ENCODE measurements at regions not wholly inside any gene's neighbourhood (a gene's known extent, or its start where the extent isn't known, plus 50 kb on each side); places are given as distances from the start of the nearest gene placed in this dataset.
"Not testable (repeated sequence)": the region's sequence is repeated elsewhere in the genome, so short reads cannot be mapped to it uniquely, and the experiment has no call there.

DNA sequence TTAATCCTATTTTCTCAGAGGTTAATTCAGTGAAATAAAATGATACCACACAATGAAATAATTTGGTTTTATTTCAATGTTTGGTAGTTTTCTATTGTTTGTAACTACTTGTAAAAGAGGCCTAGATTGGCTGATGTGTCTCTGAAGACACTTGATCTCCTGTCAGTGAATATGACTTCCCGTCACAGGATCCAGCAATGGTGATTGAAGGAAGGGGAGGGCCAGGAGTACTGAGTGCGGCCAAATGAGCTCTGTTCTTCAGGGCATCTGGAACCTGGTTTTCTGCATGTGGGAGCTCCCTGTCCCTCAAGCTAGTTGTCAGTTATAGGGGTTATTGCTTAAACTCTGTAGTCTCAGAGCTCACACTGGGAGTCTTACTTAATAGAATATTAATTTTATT lies 86.5 kb upstream of the OTUD4 start:
- H3K27me3 ChIP-seq (replicated peaks): no peaks in the 10 kb centered on the region
- H3K4me3 ChIP-seq (ENCODE audit: low read depth, low read length): no peak overlapping the region
- in situ Hi-C loops (cut with HindIII; ENCODE audit: low pct_ligation_motif_present, low sequenced_read_pairs): no loop called here
- TF ChIP-seq, protein P1, sequence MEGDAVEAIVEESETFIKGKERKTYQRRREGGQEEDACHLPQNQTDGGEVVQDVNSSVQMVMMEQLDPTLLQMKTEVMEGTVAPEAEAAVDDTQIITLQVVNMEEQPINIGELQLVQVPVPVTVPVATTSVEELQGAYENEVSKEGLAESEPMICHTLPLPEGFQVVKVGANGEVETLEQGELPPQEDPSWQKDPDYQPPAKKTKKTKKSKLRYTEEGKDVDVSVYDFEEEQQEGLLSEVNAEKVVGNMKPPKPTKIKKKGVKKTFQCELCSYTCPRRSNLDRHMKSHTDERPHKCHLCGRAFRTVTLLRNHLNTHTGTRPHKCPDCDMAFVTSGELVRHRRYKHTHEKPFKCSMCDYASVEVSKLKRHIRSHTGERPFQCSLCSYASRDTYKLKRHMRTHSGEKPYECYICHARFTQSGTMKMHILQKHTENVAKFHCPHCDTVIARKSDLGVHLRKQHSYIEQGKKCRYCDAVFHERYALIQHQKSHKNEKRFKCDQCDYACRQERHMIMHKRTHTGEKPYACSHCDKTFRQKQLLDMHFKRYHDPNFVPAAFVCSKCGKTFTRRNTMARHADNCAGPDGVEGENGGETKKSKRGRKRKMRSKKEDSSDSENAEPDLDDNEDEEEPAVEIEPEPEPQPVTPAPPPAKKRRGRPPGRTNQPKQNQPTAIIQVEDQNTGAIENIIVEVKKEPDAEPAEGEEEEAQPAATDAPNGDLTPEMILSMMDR (IDR thresholded peaks at IDR 0.05; ENCODE audit: low read depth, low read length, missing control alignments): no peak
- DNase-seq: no peak
- H3K27ac ChIP-seq: no peak overlapping the region
- no peaks in the 10 kb centered on the region for H3K36me3 ChIP-seq (replicated peaks)

DNA sequence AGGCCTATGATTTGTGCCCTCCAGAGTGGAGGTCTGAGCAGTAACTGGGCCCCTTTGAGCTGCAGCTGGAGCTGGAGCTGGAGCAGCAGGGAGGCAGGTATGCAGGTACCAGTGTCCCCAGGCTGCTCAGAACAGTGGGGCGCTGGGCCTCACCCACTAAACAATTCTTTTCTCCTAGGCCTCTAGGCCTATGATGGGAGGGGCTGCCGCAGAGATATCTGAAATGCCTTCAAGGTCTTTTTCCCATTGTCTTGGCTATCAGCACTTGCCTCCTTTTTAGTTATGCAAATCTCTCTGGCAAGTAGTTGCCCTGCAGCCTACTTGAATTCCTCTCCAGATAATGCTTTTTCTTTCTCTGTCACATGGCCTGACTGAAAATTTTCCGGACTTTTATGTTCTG lies 79.7 kb upstream of the OTUD4 start:
- no peaks in the 10 kb centered on the region for H3K36me3 ChIP-seq (replicated peaks)
- in situ Hi-C loops (cut with HindIII; ENCODE audit: low pct_ligation_motif_present, low sequenced_read_pairs): no loop called here
- no peak overlapping the region for H3K4me3 ChIP-seq (ENCODE audit: low read depth, low read length)
- TF ChIP-seq, protein P1 (IDR thresholded peaks at IDR 0.05; ENCODE audit: low read depth, low read length, missing control alignments): no peak
- no peak overlapping the region for H3K27ac ChIP-seq
- DNase-seq: no peak
- H3K27me3 ChIP-seq (replicated peaks): no peaks in the 10 kb centered on the region

DNA sequence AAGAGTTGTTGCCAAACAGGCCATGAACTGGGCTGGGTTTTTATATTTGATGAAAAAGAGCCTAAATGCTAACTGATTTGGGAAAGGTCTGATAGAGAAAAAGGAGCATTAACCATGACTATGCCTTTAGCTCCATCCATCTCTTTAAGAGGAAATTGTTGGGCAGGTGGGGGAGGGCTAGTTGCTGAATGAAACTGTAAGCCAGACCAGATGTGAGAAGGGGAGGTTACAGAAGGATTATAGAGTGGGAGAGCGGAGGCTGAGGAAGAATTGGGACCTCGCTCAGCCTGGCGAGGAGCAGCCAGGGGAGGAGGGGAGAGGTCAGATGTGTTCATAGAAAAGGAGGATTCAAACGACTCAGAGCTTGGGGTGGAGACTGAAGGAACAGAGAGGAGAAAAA lies 74.9 kb upstream of the OTUD4 start:
- H3K27me3 ChIP-seq (replicated peaks); in situ Hi-C loops (cut with HindIII; ENCODE audit: low pct_ligation_motif_present, low sequenced_read_pairs); H3K36me3 ChIP-seq (replicated peaks); H3K27ac ChIP-seq; DNase-seq; H3K4me3 ChIP-seq (ENCODE audit: low read depth, low read length): not testable (repeated sequence)

DNA sequence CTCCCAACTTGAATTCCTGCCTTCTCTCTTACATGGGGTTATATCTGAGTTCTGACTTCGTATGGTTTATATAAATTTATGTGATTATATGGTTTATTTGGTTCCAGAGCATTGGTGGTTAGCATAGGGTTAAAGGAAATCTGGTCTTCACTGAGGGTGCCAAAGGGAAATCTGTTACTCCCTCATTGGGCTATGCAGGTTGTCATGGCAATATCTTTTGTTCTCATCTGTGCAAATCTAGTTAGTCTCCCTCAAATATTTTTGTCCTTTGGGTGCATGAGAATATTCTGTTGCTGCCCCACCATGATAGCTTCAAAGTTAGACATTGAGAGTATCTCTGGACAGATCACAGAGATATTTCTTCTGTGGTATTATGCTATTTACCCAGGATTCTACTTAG lies 71.8 kb upstream of the OTUD4 start:
- Histone ChIP-seq H3K27me3 (replicated peaks) (no peaks in the 10 kb centered on the region), H3K36me3 (replicated peaks) (no peaks in the 10 kb centered on the region), H3K27ac (no peak overlapping the region), H3K4me3 (ENCODE audit: low read depth, low read length) (no peak overlapping the region)
- DNase-seq: no peak
- in situ Hi-C loops (cut with HindIII; ENCODE audit: low pct_ligation_motif_present, low sequenced_read_pairs): no loop called here
- TF ChIP-seq, protein P1 (IDR thresholded peaks at IDR 0.05; ENCODE audit: low read depth, low read length, missing control alignments): no peak

DNA sequence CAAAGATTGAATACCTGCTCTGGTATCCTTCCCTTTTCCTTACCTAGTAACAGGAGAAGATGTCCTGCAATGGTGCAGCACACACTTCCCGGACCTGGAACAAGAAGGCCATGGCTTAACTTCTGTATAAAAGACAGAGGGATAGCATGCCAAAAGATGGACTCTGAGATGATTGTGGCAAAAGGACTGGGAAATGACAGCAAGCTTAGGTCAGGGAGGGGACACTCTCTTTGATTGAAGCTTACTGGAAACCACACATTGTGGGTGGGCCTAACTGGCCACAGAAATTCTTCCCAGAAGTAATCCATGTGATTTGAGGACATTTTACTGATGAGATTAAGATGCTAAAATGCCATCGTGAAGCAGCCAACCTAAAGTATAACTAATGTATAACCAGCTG lies 71.0 kb upstream of the OTUD4 start:
- Histone ChIP-seq H3K27me3 (replicated peaks) (no peaks in the 10 kb centered on the region), H3K27ac (no peak overlapping the region), H3K36me3 (replicated peaks) (no peaks in the 10 kb centered on the region), H3K4me3 (ENCODE audit: low read depth, low read length) (no peak overlapping the region)
- in situ Hi-C loops (cut with HindIII; ENCODE audit: low pct_ligation_motif_present, low sequenced_read_pairs): no loop called here
- DNase-seq: no peak
- TF ChIP-seq, protein P1 (IDR thresholded peaks at IDR 0.05; ENCODE audit: low read depth, low read length, missing control alignments): no peak

DNA sequence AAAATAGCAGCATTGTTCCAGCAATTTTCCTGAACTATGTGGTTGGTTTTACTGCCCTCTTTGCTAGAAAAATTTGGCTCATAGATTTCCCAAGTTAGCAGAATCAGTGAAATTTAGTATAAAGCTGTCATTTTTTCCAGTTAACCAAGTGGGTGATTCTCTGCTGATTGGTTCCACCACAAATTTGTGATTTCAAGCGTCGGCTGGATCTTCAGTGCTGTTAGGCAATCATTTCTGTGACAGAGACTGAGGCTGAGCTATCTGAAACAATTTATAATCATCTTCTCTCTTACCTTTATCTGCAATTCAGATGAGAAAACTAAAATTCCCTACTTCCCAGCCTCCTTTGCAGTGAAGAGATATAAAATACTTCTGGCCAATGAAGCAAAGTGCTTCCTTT lies 68.6 kb upstream of the OTUD4 start:
- in situ Hi-C loops (cut with HindIII; ENCODE audit: low pct_ligation_motif_present, low sequenced_read_pairs): no loop called here
- Histone ChIP-seq H3K27ac (no peak overlapping the region), H3K36me3 (replicated peaks) (no peaks in the 10 kb centered on the region), H3K27me3 (replicated peaks) (no peaks in the 10 kb centered on the region), H3K4me3 (ENCODE audit: low read depth, low read length) (no peak overlapping the region)
- TF ChIP-seq, protein P1 (IDR thresholded peaks at IDR 0.05; ENCODE audit: low read depth, low read length, missing control alignments): no peak
- no peak for DNase-seq

Measured in brain microvascular endothelial cell (primary cell).